ENCODE measurements at regions not wholly inside any gene's neighbourhood (a gene's known extent, or its start where the extent isn't known, plus 50 kb on each side); places are given as distances from the start of the nearest gene placed in this dataset.
"Not testable (repeated sequence)": the region's sequence is repeated elsewhere in the genome, so short reads cannot be mapped to it uniquely, and the experiment has no call there.

GRCh38 chr9:129296195-129296594, 118.1 kb upstream of the IER5L start:
- ATAC-seq (ENCODE audit: low read depth); H3K56ac ChIP-seq (ENCODE audit: extremely low read depth, insufficient read depth, low read length); POLR2A ChIA-PET (ENCODE audit: unreplicated experiment); H4K91ac ChIP-seq (ENCODE audit: insufficient read depth, low read depth, low read length); H2AK5ac ChIP-seq (ENCODE audit: low read depth, low read length); H3K23ac ChIP-seq (ENCODE audit: low read depth, low read length); H3K36me3 ChIP-seq (ENCODE audit: control insufficient read depth, insufficient read depth, low read length); H3K9me1 ChIP-seq (ENCODE audit: insufficient read depth, low read length); H3K18ac ChIP-seq (ENCODE audit: low read depth, low read length); H3K27ac ChIP-seq (ENCODE audit: insufficient read depth, low read length); H3K4ac ChIP-seq (ENCODE audit: low read depth, low read length); H4K5ac ChIP-seq (ENCODE audit: low read depth, low read length); H3K14ac ChIP-seq (replicated peaks; ENCODE audit: low read depth, low read length); H3K27me3 ChIP-seq (ENCODE audit: control insufficient read depth, insufficient read depth, low read length); H2BK15ac ChIP-seq (ENCODE audit: low read depth, low read length); dilution Hi-C loops (cut with HindIII; ENCODE audit: low sequenced_read_pairs, unreplicated experiment); H2BK5ac ChIP-seq (ENCODE audit: low read depth, low read length, poor library complexity, severe bottlenecking); H3K79me1 ChIP-seq (ENCODE audit: low read depth in 1 of 2, low read length in 2 of 2); H3K9me3 ChIP-seq (ENCODE audit: control insufficient read depth, insufficient read depth, low read length); in situ Hi-C loops (cut with MboI; ENCODE audit: low sequenced_read_pairs); H2BK20ac ChIP-seq (ENCODE audit: low read depth, low read length); H4K20me1 ChIP-seq (ENCODE audit: insufficient read depth, low read length); DNase-seq; BruUV-seq (replicated peaks); H2BK120ac ChIP-seq (ENCODE audit: low read depth, low read length); H2AFZ ChIP-seq (replicated peaks; ENCODE audit: low read length, poor library complexity); H3K9ac ChIP-seq (ENCODE audit: low read depth, low read length); H2AK9ac ChIP-seq (replicated peaks; ENCODE audit: low read depth, low read length, poor library complexity); H3K4me2 ChIP-seq (ENCODE audit: low read depth, low read length); H3K4me1 ChIP-seq (ENCODE audit: control insufficient read depth, insufficient read depth, low read length); CTCF ChIA-PET; H4K8ac ChIP-seq (ENCODE audit: low read depth in 2 of 2, low read length in 2 of 2); intact Hi-C loops (cut with micrococcal nuclease); H3K4me3 ChIP-seq (ENCODE audit: insufficient read depth, low read depth, low read length): not testable (repeated sequence)
- WGBS, 2 experiments (ENCODE audit: extremely low coverage in 2 of 2, insufficient read length in 1 of 2), result no CpG with 5 or more reads among the region's 3 CpGs
